22Rv1 (cell line): ENCODE measurements at regions not wholly inside any gene's neighbourhood (a gene's known extent, or its start where the extent isn't known, plus 50 kb on each side); places are given as distances from the start of the nearest gene placed in this dataset.
A peak's percentile ranks its signal among the peaks of the same experiment; 100 is the strongest.

Source experiments
- H3K27ac ChIP-seq: fragments of 450-650 bp; 2 replicates; pipeline ENCODE4 v1.5.1; 2017
- CTCF ChIP-seq: fragments of 450-650 bp; IDR thresholded peaks from 2 replicates; pipeline ENCODE4 v1.5.1; 2017; ENCODE audit warnings: mild to moderate bottlenecking
- ZFX ChIP-seq: fragments of 450-650 bp; IDR thresholded peaks from 2 replicates; pipeline ENCODE4 v1.6.1; 2017; ENCODE audit warnings: antibody characterized with exemption, borderline replicate concordance

GRCh38 chr2:117411983-117412382 lies 402.5 kb upstream of the DDX18 start:
- TF ChIP-seq ZFX (no peak), CTCF (peak; percentile 13; the same call in 1 of the 2 replicates)
- no peak overlapping the region for H3K27ac ChIP-seq

GRCh38 chr2:117432746-117433145 lies 381.7 kb upstream of the DDX18 start:
- TF ChIP-seq CTCF (no peak), ZFX (no peak)
- no peak overlapping the region for H3K27ac ChIP-seq

- no peak for TF ChIP-seq CTCF
- no peak for TF ChIP-seq ZFX
- no peak overlapping the region for H3K27ac ChIP-seq
These were observed 377.8 kb upstream of the DDX18 start for GRCh38 chr2:117436697-117437096.

GRCh38 chr2:117470311-117471095 lies 344.0 kb upstream of the DDX18 start:
- TF ChIP-seq ZFX (no peak), CTCF (peak; percentile 34)
- no peak overlapping the region for H3K27ac ChIP-seq

GRCh38 chr2:117481608-117482007 lies 332.9 kb upstream of the DDX18 start:
- TF ChIP-seq ZFX (no peak), CTCF (no peak)
- H3K27ac ChIP-seq, result no peak overlapping the region

GRCh38 chr2:117485588-117485987 lies 328.9 kb upstream of the DDX18 start:
- no peak overlapping the region for H3K27ac ChIP-seq
- TF ChIP-seq ZFX, result no peak
- no peak for TF ChIP-seq CTCF

- no peak overlapping the region for H3K27ac ChIP-seq
- TF ChIP-seq ZFX (no peak), CTCF (no peak)
These were observed 328.4 kb upstream of the DDX18 start for GRCh38 chr2:117486081-117486480.
